ENCODE measurements at regions not wholly inside any gene's neighbourhood (a gene's known extent, or its start where the extent isn't known, plus 50 kb on each side); places are given as distances from the start of the nearest gene placed in this dataset.

- Histone ChIP-seq H3K9me3 (ENCODE audit: control insufficient read depth, insufficient read depth, low read depth, low read length) (no peaks in the 10 kb centered on the region), H3K27ac (ENCODE audit: low read length) (no peak overlapping the region), H3K36me3 (ENCODE audit: control insufficient read depth, insufficient read depth, low read length) (no peaks in the 10 kb centered on the region), H3K27me3 (ENCODE audit: control insufficient read depth, insufficient read depth, low read length) (no peaks in the 10 kb centered on the region), H3K4me1 (ENCODE audit: control insufficient read depth, insufficient read depth, low read length) (no peaks in the 10 kb centered on the region), H3K4me3 (ENCODE audit: low read depth in 2 of 2, low read length in 2 of 2) (no peak overlapping the region)
- intact Hi-C loops (cut with micrococcal nuclease; ENCODE audit: unreplicated experiment) (no loop called here), in situ Hi-C loops (cut with HindIII; ENCODE audit: low pct_unique_long_range_greater_than_20kb, low sequenced_read_pairs) (no loop called here)
- DNase-seq (ENCODE audit: low read depth, low spot score), result no peak
- ATAC-seq, result no peak
- CTCF ChIA-PET, result no interaction called here
- POLR2A ChIA-PET, result no interaction called here
- TF ChIP-seq SIN3A (IDR thresholded peaks at IDR 0.05; ENCODE audit: borderline replicate concordance, insufficient read depth, low read depth, low read length) (no peak), TCF7L2 (IDR thresholded peaks at IDR 0.05; ENCODE audit: low read depth, low read length) (no peak), REST (IDR thresholded peaks at IDR 0.05; ENCODE audit: insufficient read depth in 1 of 2, low read depth in 2 of 2, low read length in 1 of 2) (no peak), CTCF (IDR thresholded peaks at IDR 0.05) (no peak), POLR2AphosphoS5 (IDR thresholded peaks at IDR 0.05; ENCODE audit: low read depth, low read length) (no peak)
- BruUV-seq (replicated peaks), result no TSS peak
Measured at GRCh38 chr15:81680829-81681228, 306.8 kb upstream of the TMC3 start.

DNA sequence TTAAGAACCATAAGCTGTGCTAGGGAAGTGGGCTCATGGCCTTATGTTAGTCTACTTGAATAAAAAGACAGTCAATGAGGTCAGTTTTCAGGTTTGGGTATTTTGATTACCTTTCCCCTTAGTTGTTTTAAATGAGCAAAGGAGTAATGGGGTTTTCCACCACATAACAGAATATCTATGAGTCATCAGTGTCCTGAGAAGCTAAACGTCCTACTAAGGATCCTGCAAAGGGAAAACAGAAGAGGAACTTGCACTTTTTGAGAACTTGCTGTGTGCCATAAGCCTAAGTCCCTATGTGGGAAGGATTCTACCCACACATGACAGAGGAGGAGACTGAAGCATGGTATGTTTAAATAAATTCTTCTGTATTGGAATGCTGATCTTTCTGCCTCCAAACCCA, 292.8 kb upstream of the TMC3 start:
- Histone ChIP-seq H3K4me1 (ENCODE audit: control insufficient read depth, insufficient read depth, low read length) (no peaks in the 10 kb centered on the region), H3K36me3 (ENCODE audit: control insufficient read depth, insufficient read depth, low read length) (no peaks in the 10 kb centered on the region), H3K9me3 (ENCODE audit: control insufficient read depth, insufficient read depth, low read depth, low read length) (no peaks in the 10 kb centered on the region), H3K27ac (ENCODE audit: low read length) (no peak overlapping the region), H3K27me3 (ENCODE audit: control insufficient read depth, insufficient read depth, low read length) (no peaks in the 10 kb centered on the region), H3K4me3 (ENCODE audit: low read depth in 2 of 2, low read length in 2 of 2) (no peak overlapping the region)
- in situ Hi-C loops (cut with HindIII; ENCODE audit: low pct_unique_long_range_greater_than_20kb, low sequenced_read_pairs) (no loop called here), intact Hi-C loops (cut with micrococcal nuclease; ENCODE audit: unreplicated experiment) (no loop called here)
- POLR2A ChIA-PET, result no interaction called here
- ATAC-seq (no peak), DNase-seq (ENCODE audit: low read depth, low spot score) (no peak)
- CTCF ChIA-PET, result no interaction called here
- TF ChIP-seq SIN3A (IDR thresholded peaks at IDR 0.05; ENCODE audit: borderline replicate concordance, insufficient read depth, low read depth, low read length) (no peak), CTCF (IDR thresholded peaks at IDR 0.05) (no peak)
- no TSS peak for BruUV-seq (replicated peaks)

DNA sequence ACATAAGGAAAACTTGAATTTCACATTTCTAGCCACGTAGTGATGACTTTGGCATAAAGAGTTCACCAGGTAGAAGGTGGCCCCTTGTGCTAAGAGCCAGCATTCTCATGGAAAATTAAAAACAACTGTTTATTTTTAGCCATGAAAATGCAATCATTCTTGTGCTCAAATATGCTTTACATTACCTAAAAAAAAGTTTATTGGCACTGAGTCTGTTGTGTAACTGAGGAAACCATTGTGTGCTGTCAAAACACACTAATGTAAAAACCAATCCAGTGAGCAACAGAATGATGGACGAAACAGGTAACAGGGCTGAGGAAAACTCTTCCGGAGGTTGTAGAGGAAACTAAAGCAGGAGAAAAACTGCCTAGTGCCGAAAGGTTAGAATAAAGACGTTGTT, 287.0 kb upstream of the TMC3 start:
- ChIA-PET CTCF (no interaction called here), POLR2A (no interaction called here)
- no peak overlapping the region for H3K4me3 ChIP-seq (ENCODE audit: low read depth in 2 of 2, low read length in 2 of 2)
- intact Hi-C loops (cut with micrococcal nuclease; ENCODE audit: unreplicated experiment), result no loop called here
- no peaks in the 10 kb centered on the region for H3K4me1 ChIP-seq (ENCODE audit: control insufficient read depth, insufficient read depth, low read length)
- ATAC-seq (no peak), DNase-seq (ENCODE audit: low read depth, low spot score) (no peak)
- no peak for TF ChIP-seq REST (IDR thresholded peaks at IDR 0.05; ENCODE audit: insufficient read depth in 1 of 2, low read depth in 2 of 2, low read length in 1 of 2)
- no peak for TF ChIP-seq POLR2AphosphoS5 (IDR thresholded peaks at IDR 0.05; ENCODE audit: low read depth, low read length)
- no peak for TF ChIP-seq TCF7L2 (IDR thresholded peaks at IDR 0.05; ENCODE audit: low read depth, low read length)
- TF ChIP-seq CTCF (IDR thresholded peaks at IDR 0.05), result no peak
- TF ChIP-seq SIN3A (IDR thresholded peaks at IDR 0.05; ENCODE audit: borderline replicate concordance, insufficient read depth, low read depth, low read length), result no peak
- no peaks in the 10 kb centered on the region for H3K27me3 ChIP-seq (ENCODE audit: control insufficient read depth, insufficient read depth, low read length)
- no peaks in the 10 kb centered on the region for H3K36me3 ChIP-seq (ENCODE audit: control insufficient read depth, insufficient read depth, low read length)
- no peak overlapping the region for H3K27ac ChIP-seq (ENCODE audit: low read length)
- BruUV-seq (replicated peaks), result no TSS peak
- in situ Hi-C loops (cut with HindIII; ENCODE audit: low pct_unique_long_range_greater_than_20kb, low sequenced_read_pairs), result no loop called here
- H3K9me3 ChIP-seq (ENCODE audit: control insufficient read depth, insufficient read depth, low read depth, low read length), result 0 out of 2 replicates have a peak, but pooled peaks cover 2% of the 10 kb centered on the region
